Heart left ventricle (tissue), 13 donors: ENCODE measurements at regions not wholly inside any gene's neighbourhood (a gene's known extent, or its start where the extent isn't known, plus 50 kb on each side); places are given as distances from the start of the nearest gene placed in this dataset.

Source experiments
- CTCF ChIP-seq, 12 donors: fragments of 200-600 bp; sonication (generic) in 4 of 12; IDR thresholded peaks; one replicate each; pipeline versions ENCODE4 v1.5.0 to v1.8.0; 2018 to 2022; ENCODE audit warnings: antibody characterized with exemption in 12 of 12, mild to moderate bottlenecking in 5 of 12
- POLR2A ChIP-seq, 2 donors: fragments of 450-650 bp; IDR thresholded peaks; one replicate each; pipeline ENCODE4 v1.6.1; 2017; ENCODE audit warnings: antibody characterized with exemption in 2 of 2, mild to moderate bottlenecking in 2 of 2, moderate library complexity in 2 of 2
- donor health status: ischemic (EF 13 %, LVEDD 7.1; RV severe dilation, severe dysfunction).
- donor health status: DM: no; HTN: yes; CAD: no.
- donor health status: DM: no; HTN: no; CAD: no.
- donor health status: ischemic (EF 25% LVEDD 6.9; RV normal size, moderate dysfunction).
- donor health status: ischemic (EF 25% LVEDD 5.7; RV mildly dilated, moderate dysfunction).
- donor health status: ischemic (EF 35%, LVEDD 5.7; RV mildly dilated, moderate dysfunction).
- donor health status: nonischemic (EF 11% LVEDD 7.7; RV severe dilation, severe dysfunction).
- donor health status: DM: yes; HTN: yes; CAD: no.
- donor health status: PGD.
- donor health status: ischemic (EF 29% LVEDD 5.4; RV normal size, mild dysfunction).
- donor health status: nonischemic (EF 23%, LVEDD 6.1; RV moderate dilation, normal function).

- no peak for TF ChIP-seq CTCF (IDR thresholded peaks at IDR 0.05)
- TF ChIP-seq POLR2A (IDR thresholded peaks at IDR 0.05): no peak
Observed at GRCh38 chr15:66898656-66899386, 166.6 kb upstream of the SMAD3 start.
